Stimulated activated memory B cell treated with anti-CD40 and anti-IgM and Interleukin-4, amounts not matched to agents 10 μg/mL and 1 μg/mL and 100 μg/mL, for 72 hours (primary cell): ENCODE measurements at regions not wholly inside any gene's neighbourhood (a gene's known extent, or its start where the extent isn't known, plus 50 kb on each side); places are given as distances from the start of the nearest gene placed in this dataset.

ENCODE experiments used
- ATAC-seq: fragments of 150-1000 bp; cut with Tn5 transposase; 2 replicates; pipeline ENCODE4 v1.10.0; 2021
- H3K27ac Mint-ChIP-seq: one replicate; pipeline ENCODE4 v1.8.0; 2022; ENCODE audit warnings: mild to moderate bottlenecking, mixed read lengths
- H3K27me3 Mint-ChIP-seq: one replicate; pipeline ENCODE4 v1.8.0; 2022; ENCODE audit warnings: mixed read lengths
- H3K36me3 Mint-ChIP-seq: one replicate; pipeline ENCODE4 v1.8.0; 2022; ENCODE audit warnings: mixed read lengths
- H3K4me1 Mint-ChIP-seq: one replicate; pipeline ENCODE4 v1.8.0; 2022; ENCODE audit warnings: mixed read lengths
- H3K4me3 Mint-ChIP-seq: one replicate; pipeline ENCODE4 v1.8.0; 2022; ENCODE audit warnings: mild to moderate bottlenecking, moderate library complexity, mixed read lengths
- H3K9me3 Mint-ChIP-seq: one replicate; pipeline ENCODE4 v1.8.0; 2022; ENCODE audit warnings: mixed read lengths

GRCh38 chr16:54822492-54822891 lies 108.2 kb upstream of the IRX5 start:
- no peak overlapping the region for H3K4me3 Mint-ChIP-seq
- H3K27me3 Mint-ChIP-seq, result no peaks in the 10 kb centered on the region
- no peaks in the 10 kb centered on the region for H3K36me3 Mint-ChIP-seq
- H3K27ac Mint-ChIP-seq, result no peak overlapping the region
- no peaks in the 10 kb centered on the region for H3K4me1 Mint-ChIP-seq
- H3K9me3 Mint-ChIP-seq, result peaks cover 13% of the 10 kb centered on the region
- ATAC-seq, result no peak

- Mint-ChIP-seq H3K27ac (no peak overlapping the region), H3K4me1 (no peaks in the 10 kb centered on the region), H3K9me3 (peaks cover 10% of the 10 kb centered on the region), H3K4me3 (no peak overlapping the region), H3K27me3 (no peaks in the 10 kb centered on the region), H3K36me3 (no peaks in the 10 kb centered on the region)
- no peak for ATAC-seq
Measured at GRCh38 chr16:54821731-54822130, 108.9 kb upstream of the IRX5 start.

- H3K27me3 Mint-ChIP-seq, result no peaks in the 10 kb centered on the region
- H3K4me1 Mint-ChIP-seq, result no peaks in the 10 kb centered on the region
Measured at GRCh38 chr16:54817940-54818574, 112.6 kb upstream of the IRX5 start.

GRCh38 chr16:54817432-54817831 lies 113.2 kb upstream of the IRX5 start:
- H3K4me3 Mint-ChIP-seq, result no peak overlapping the region
- no peaks in the 10 kb centered on the region for H3K36me3 Mint-ChIP-seq
- no peak overlapping the region for H3K27ac Mint-ChIP-seq
- H3K4me1 Mint-ChIP-seq, result no peaks in the 10 kb centered on the region
- H3K27me3 Mint-ChIP-seq, result no peaks in the 10 kb centered on the region
- H3K9me3 Mint-ChIP-seq, result peaks cover 5% of the 10 kb centered on the region
- ATAC-seq, result no peak

More at GRCh38 chr16:54817940-54818574, 112.6 kb upstream of the IRX5 start:
- Mint-ChIP-seq H3K36me3 (no peaks in the 10 kb centered on the region), H3K9me3 (peaks cover 8% of the 10 kb centered on the region), H3K4me3 (no peak overlapping the region), H3K27ac (no peak overlapping the region)
- ATAC-seq, result no peak

- Mint-ChIP-seq H3K27ac (no peak overlapping the region), H3K4me3 (no peak overlapping the region), H3K9me3 (peaks cover 3% of the 10 kb centered on the region), H3K4me1 (no peaks in the 10 kb centered on the region), H3K36me3 (no peaks in the 10 kb centered on the region), H3K27me3 (no peaks in the 10 kb centered on the region)
- no peak for ATAC-seq
Measured at GRCh38 chr16:54816471-54816870, 114.2 kb upstream of the IRX5 start.

- peaks cover 3% of the 10 kb centered on the region for H3K9me3 Mint-ChIP-seq
- no peaks in the 10 kb centered on the region for H3K27me3 Mint-ChIP-seq
- H3K36me3 Mint-ChIP-seq, result no peaks in the 10 kb centered on the region
Measured at GRCh38 chr16:54815177-54815576, 115.5 kb upstream of the IRX5 start.

GRCh38 chr16:54813778-54814177 lies 116.9 kb upstream of the IRX5 start:
- no peaks in the 10 kb centered on the region for H3K4me1 Mint-ChIP-seq
- no peak overlapping the region for H3K27ac Mint-ChIP-seq
- H3K27me3 Mint-ChIP-seq, result no peaks in the 10 kb centered on the region
- H3K4me3 Mint-ChIP-seq, result no peak overlapping the region
- no peaks in the 10 kb centered on the region for H3K36me3 Mint-ChIP-seq
- ATAC-seq, result no peak
- no peaks in the 10 kb centered on the region for H3K9me3 Mint-ChIP-seq

More at GRCh38 chr16:54815177-54815576, 115.5 kb upstream of the IRX5 start:
- no peaks in the 10 kb centered on the region for H3K4me1 Mint-ChIP-seq
- no peak overlapping the region for H3K4me3 Mint-ChIP-seq
- ATAC-seq, result no peak
- no peak overlapping the region for H3K27ac Mint-ChIP-seq

- ATAC-seq, result no peak
- Mint-ChIP-seq H3K4me3 (no peak overlapping the region), H3K9me3 (no peaks in the 10 kb centered on the region), H3K4me1 (no peaks in the 10 kb centered on the region), H3K36me3 (no peaks in the 10 kb centered on the region), H3K27ac (no peak overlapping the region), H3K27me3 (no peaks in the 10 kb centered on the region)
Measured at GRCh38 chr16:54812229-54812628, 118.4 kb upstream of the IRX5 start.

- H3K9me3 Mint-ChIP-seq, result peaks cover 3% of the 10 kb centered on the region
- H3K36me3 Mint-ChIP-seq, result no peaks in the 10 kb centered on the region
- no peaks in the 10 kb centered on the region for H3K4me1 Mint-ChIP-seq
- no peaks in the 10 kb centered on the region for H3K27me3 Mint-ChIP-seq
- no peak overlapping the region for H3K4me3 Mint-ChIP-seq
- H3K27ac Mint-ChIP-seq, result no peak overlapping the region
- ATAC-seq, result no peak
Measured at GRCh38 chr16:54808890-54809289, 121.8 kb upstream of the IRX5 start.

GRCh38 chr16:54806881-54807360 lies 123.7 kb upstream of the IRX5 start:
- ATAC-seq, result no peak
- no peaks in the 10 kb centered on the region for H3K36me3 Mint-ChIP-seq
- H3K4me3 Mint-ChIP-seq, result no peak overlapping the region
- H3K27me3 Mint-ChIP-seq, result no peaks in the 10 kb centered on the region
- no peak overlapping the region for H3K27ac Mint-ChIP-seq
- peaks cover 6% of the 10 kb centered on the region for H3K9me3 Mint-ChIP-seq
- H3K4me1 Mint-ChIP-seq, result no peaks in the 10 kb centered on the region

- no peak for ATAC-seq
- no peaks in the 10 kb centered on the region for H3K27me3 Mint-ChIP-seq
- H3K4me3 Mint-ChIP-seq, result no peak overlapping the region
- no peaks in the 10 kb centered on the region for H3K4me1 Mint-ChIP-seq
- H3K9me3 Mint-ChIP-seq, result peaks cover 6% of the 10 kb centered on the region
- no peaks in the 10 kb centered on the region for H3K36me3 Mint-ChIP-seq
- no peak overlapping the region for H3K27ac Mint-ChIP-seq
Measured at GRCh38 chr16:54806378-54806777, 124.3 kb upstream of the IRX5 start.

GRCh38 chr16:54805648-54806047 lies 125.0 kb upstream of the IRX5 start:
- Mint-ChIP-seq H3K27me3 (peaks cover 3% of the 10 kb centered on the region), H3K4me1 (no peaks in the 10 kb centered on the region), H3K4me3 (no peak overlapping the region), H3K9me3 (peaks cover 7% of the 10 kb centered on the region), H3K27ac (no peak overlapping the region), H3K36me3 (no peaks in the 10 kb centered on the region)
- no peak for ATAC-seq

- peaks cover 15% of the 10 kb centered on the region for H3K9me3 Mint-ChIP-seq
Measured at GRCh38 chr16:54801057-54801844, 129.4 kb upstream of the IRX5 start.

GRCh38 chr16:54798267-54798666 lies 132.4 kb upstream of the IRX5 start:
- no peak overlapping the region for H3K27ac Mint-ChIP-seq
- no peaks in the 10 kb centered on the region for H3K4me1 Mint-ChIP-seq
- no peak overlapping the region for H3K4me3 Mint-ChIP-seq
- peaks cover 13% of the 10 kb centered on the region for H3K9me3 Mint-ChIP-seq
- no peaks in the 10 kb centered on the region for H3K36me3 Mint-ChIP-seq
- ATAC-seq, result no peak
- H3K27me3 Mint-ChIP-seq, result peaks cover 9% of the 10 kb centered on the region

More at GRCh38 chr16:54801057-54801844, 129.4 kb upstream of the IRX5 start:
- no peaks in the 10 kb centered on the region for H3K4me1 Mint-ChIP-seq
- H3K27me3 Mint-ChIP-seq, result peaks cover 9% of the 10 kb centered on the region
- H3K4me3 Mint-ChIP-seq, result no peak overlapping the region
- no peaks in the 10 kb centered on the region for H3K36me3 Mint-ChIP-seq
- H3K27ac Mint-ChIP-seq, result no peak overlapping the region
- no peak for ATAC-seq

- no peaks in the 10 kb centered on the region for H3K4me1 Mint-ChIP-seq
- no peak overlapping the region for H3K4me3 Mint-ChIP-seq
- H3K27ac Mint-ChIP-seq, result no peak overlapping the region
- H3K27me3 Mint-ChIP-seq, result peaks cover 9% of the 10 kb centered on the region
- H3K36me3 Mint-ChIP-seq, result no peaks in the 10 kb centered on the region
- no peak for ATAC-seq
- peaks cover 9% of the 10 kb centered on the region for H3K9me3 Mint-ChIP-seq
Measured at GRCh38 chr16:54796211-54796610, 134.5 kb upstream of the IRX5 start.

GRCh38 chr16:54792811-54793210 lies 137.9 kb upstream of the IRX5 start:
- Mint-ChIP-seq H3K27ac (no peak overlapping the region), H3K27me3 (no peaks in the 10 kb centered on the region), H3K36me3 (no peaks in the 10 kb centered on the region), H3K4me3 (no peak overlapping the region), H3K4me1 (no peaks in the 10 kb centered on the region), H3K9me3 (no peaks in the 10 kb centered on the region)
- ATAC-seq, result no peak
